K562 (cell line): ENCODE measurements at regions not wholly inside any gene's neighbourhood (a gene's known extent, or its start where the extent isn't known, plus 50 kb on each side); places are given as distances from the start of the nearest gene placed in this dataset.

Experiments
- ATAC-seq: fragments of 200-7000 bp; cut with Tn5 transposase; 3 replicates; pipeline ENCODE4 v1.9.1; 2020; ENCODE audit warnings: moderate library complexity
- BruUV-seq: library from RNA; stranded (reverse); fragments of 400-500 nt; replicated peaks from 2 replicates; lab custom pipeline; 2021; lab: Mats Ljungman, UMichigan
- CTCF ChIA-PET: fragments of 300-600 bp; formaldehyde crosslinking; extraction: SDS; loops from one replicate; lab custom pipeline; 2021; ENCODE audit warnings: low intra/inter-chr PET ratio; lab: Yijun Ruan, JAX
- POLR2A ChIA-PET: fragments of 300-600, 350-650 bp; sonication (Branson Sonifier 250); formaldehyde crosslinking; extraction: SDS; loops from one replicate; lab custom pipeline; 2021; ENCODE audit warnings: antibody characterized with exemption, inconsistent platforms; lab: Yijun Ruan, JAX
- DNase-seq, 4 experiments: peaks; one replicate each; pipeline versions ENCODE4 v3.0.0 to v3.0.0-alpha.2; 2011 to 2018; ENCODE audit warnings: low spot score in 3 of 4, mixed read lengths in 3 of 4; ENCODE audit errors: extremely low read depth in 1 of 4
- FAIRE-seq: peaks from 2 replicates; lab custom pipeline; 2011; peaks lifted over from hg19 to GRCh38; lab: Jason Lieb, UNC
- H2AFZ ChIP-seq: 2 replicates; pipeline ENCODE4 v1.6.0; 2011; ENCODE audit warnings: low read depth, low read length, control low read depth, inconsistent platforms
- H3K27ac ChIP-seq: fragments of 200-600 bp; 3 replicates; pipeline ENCODE4 v1.8.0; 2011; ENCODE audit warnings: low read depth, mild to moderate bottlenecking, control low read depth, inconsistent platforms, low read length, moderate library complexity, mixed read lengths; ENCODE audit errors: extremely low read depth
- H3K27me3 ChIP-seq, 2 experiments: fragments of 300-600 bp in 1 of 2; 2 replicates in 1 of 2; 3 replicates in 1 of 2; pipeline versions ENCODE4 v1.6.0 to v1.8.0; 2011; ENCODE audit warnings: inconsistent platforms in 2 of 2, low read length in 2 of 2, mild to moderate bottlenecking in 1 of 2, mixed read lengths in 1 of 2, moderate library complexity in 1 of 2; ENCODE audit not compliant: control insufficient read depth in 2 of 2, insufficient read depth in 2 of 2
- H3K36me3 ChIP-seq: fragments of 300-600 bp; 3 replicates; pipeline ENCODE4 v1.8.0; 2011; ENCODE audit warnings: mild to moderate bottlenecking, low read length, inconsistent platforms; ENCODE audit not compliant: control insufficient read depth, insufficient read depth
- H3K4me1 ChIP-seq, 2 experiments: fragments of 200-600 bp in 1 of 2; replicated peaks in 1 of 2; 2 replicates in 1 of 2; 3 replicates in 1 of 2; pipeline versions ENCODE4 v1.5.1 to v1.8.0; 2011; ENCODE audit warnings: inconsistent platforms in 2 of 2, low read length in 2 of 2, mild to moderate bottlenecking in 1 of 2, mixed read lengths in 1 of 2, moderate library complexity in 1 of 2; ENCODE audit not compliant: control insufficient read depth in 2 of 2, insufficient read depth in 2 of 2
- H3K4me2 ChIP-seq: 2 replicates; pipeline ENCODE4 v1.6.1; 2011; ENCODE audit warnings: low read length, control low read depth, inconsistent platforms, mixed read lengths; ENCODE audit not compliant: insufficient read depth
- H3K4me3 ChIP-seq: fragments of 200-600 bp; sonication (generic), shearing (Covaris generic); 2 replicates; pipeline ENCODE4 v1.5.1; 2016; ENCODE audit warnings: control low read depth, inconsistent platforms
- H3K79me2 ChIP-seq: fragments of 200-600 bp; 3 replicates; pipeline ENCODE4 v1.8.0; 2011; ENCODE audit warnings: low read length, inconsistent platforms; ENCODE audit not compliant: control insufficient read depth, insufficient read depth
- H3K9ac ChIP-seq, 2 experiments: 2 replicates each; pipeline versions ENCODE4 v1.6.0 to v1.6.1; 2011; ENCODE audit warnings: low read depth in 2 of 2, low read length in 2 of 2, control low read depth in 1 of 2, inconsistent platforms in 1 of 2, mild to moderate bottlenecking in 1 of 2, mixed read lengths in 1 of 2; ENCODE audit not compliant: insufficient read depth in 1 of 2
- H3K9me1 ChIP-seq: one replicate; pipeline ENCODE4 v1.6.0; 2011; ENCODE audit warnings: inconsistent platforms, mild to moderate bottlenecking, low read length, moderate library complexity; ENCODE audit not compliant: control insufficient read depth, insufficient read depth
- H3K9me3 ChIP-seq: replicated peaks from 2 replicates; pipeline ENCODE4 v1.5.1; 2011; ENCODE audit warnings: low read depth, low read length, inconsistent platforms; ENCODE audit not compliant: control insufficient read depth, insufficient read depth
- H4K20me1 ChIP-seq: replicated peaks from 2 replicates; pipeline ENCODE4 v1.6.1; 2011; ENCODE audit warnings: low read length, inconsistent platforms, mixed read lengths; ENCODE audit not compliant: control insufficient read depth, insufficient read depth
- BACH1 ChIP-seq: fragments of 200-800 bp; sonication (Bioruptor generic); IDR thresholded peaks from 2 replicates; pipeline ENCODE4 v1.6.1; 2016; ENCODE audit warnings: missing genetic modification characterization, missing compliant biosample characterization
- HSF4 ChIP-seq: fragments of 250-450 bp; sonication (Bioruptor Pico); IDR thresholded peaks from 2 replicates; pipeline ENCODE4 v2.1.2; 2022; ENCODE audit warnings: mild to moderate bottlenecking, moderate library complexity, borderline replicate concordance
- MCM3 ChIP-seq: fragments of 450-650 bp; IDR thresholded peaks from 2 replicates; pipeline ENCODE4 v1.6.1; 2016
- MEF2A ChIP-seq: IDR thresholded peaks from 2 replicates; pipeline ENCODE4 v1.6.1; 2011; ENCODE audit warnings: low read depth, mild to moderate bottlenecking, low read length, moderate library complexity; ENCODE audit not compliant: control insufficient read depth
- NFRKB ChIP-seq: fragments of 450-650 bp; IDR thresholded peaks from 2 replicates; pipeline ENCODE4 v1.6.1; 2016; ENCODE audit warnings: low read depth
- NR1H2 ChIP-seq: sonication (generic); formaldehyde crosslinking; IDR thresholded peaks from 2 replicates; pipeline ENCODE4 v1.4.0; 2020; ENCODE audit warnings: mild to moderate bottlenecking, missing genetic modification reagents
- PHF8 ChIP-seq: fragments of 200-600 bp; sonication (generic); IDR thresholded peaks from 2 replicates; pipeline ENCODE4 v1.6.1; 2012; ENCODE audit warnings: mixed run types, mild to moderate bottlenecking, inconsistent platforms, low read length, moderate library complexity, borderline replicate concordance
- SMAD1 ChIP-seq: fragments of 150-350 bp; IDR thresholded peaks from 2 replicates; pipeline ENCODE4 v1.6.1; 2014; ENCODE audit warnings: low read length, low read depth; ENCODE audit not compliant: partially characterized antibody
- SMAD2 ChIP-seq: fragments of 150-350 bp; IDR thresholded peaks from 2 replicates; pipeline ENCODE4 v1.6.1; 2014; ENCODE audit warnings: low read depth, mild to moderate bottlenecking, low read length
- SMAD4 ChIP-seq: fragments of 250-450 bp; sonication (Bioruptor Pico); conservative IDR thresholded peaks from 2 replicates; pipeline ENCODE4 v1.8.0; 2021; ENCODE audit warnings: inconsistent platforms, mild to moderate bottlenecking, moderate library complexity
- ZFX ChIP-seq: sonication (generic); formaldehyde crosslinking; IDR thresholded peaks from 2 replicates; pipeline ENCODE4 v1.8.0; 2022; ENCODE audit warnings: mild to moderate bottlenecking, missing genetic modification reagents, moderate library complexity
- ZNF77 ChIP-seq: fragments of 250-450 bp; sonication (Bioruptor Pico); IDR thresholded peaks from 2 replicates; pipeline ENCODE4 v1.5.0; 2020
- WGBS: fragments of 100-300 bp; shearing (Covaris generic); methylation state at CpG from one replicate; pipeline ENCODE4 v1.1.6; 2016; ENCODE audit warnings: low coverage, mixed read lengths; ENCODE audit not compliant: insufficient coverage; ENCODE audit errors: missing lambda C conversion rate; 5-methylcytosine and 5-hydroxymethylcytosine counted together
- in situ Hi-C: fragments of 300-500 bp; cut with MboI; formaldehyde crosslinking; loops from 4 replicates; pipeline ENCODE4 v1.15.0; 2018; ENCODE audit warnings: inconsistent platforms, mixed read lengths
- intact Hi-C: fragments of 100-400 bp; cut with micrococcal nuclease; formaldehyde crosslinking; loops from 2 replicates; pipeline ENCODE4 v1.14.2; 2022
- TF ChIP-seq, protein P1 (sequence below): IDR thresholded peaks from 3 replicates; pipeline ENCODE4 v1.6.1; 2011; ENCODE audit warnings: borderline replicate concordance, mild to moderate bottlenecking; ENCODE audit not compliant: insufficient read length, insufficient read depth
- TF ChIP-seq, protein P2 (sequence below): fragments of 450-650 bp; formaldehyde crosslinking; IDR thresholded peaks from 2 replicates; pipeline ENCODE4 v1.4.0; 2020; ENCODE audit warnings: mild to moderate bottlenecking, moderate library complexity

DNA sequence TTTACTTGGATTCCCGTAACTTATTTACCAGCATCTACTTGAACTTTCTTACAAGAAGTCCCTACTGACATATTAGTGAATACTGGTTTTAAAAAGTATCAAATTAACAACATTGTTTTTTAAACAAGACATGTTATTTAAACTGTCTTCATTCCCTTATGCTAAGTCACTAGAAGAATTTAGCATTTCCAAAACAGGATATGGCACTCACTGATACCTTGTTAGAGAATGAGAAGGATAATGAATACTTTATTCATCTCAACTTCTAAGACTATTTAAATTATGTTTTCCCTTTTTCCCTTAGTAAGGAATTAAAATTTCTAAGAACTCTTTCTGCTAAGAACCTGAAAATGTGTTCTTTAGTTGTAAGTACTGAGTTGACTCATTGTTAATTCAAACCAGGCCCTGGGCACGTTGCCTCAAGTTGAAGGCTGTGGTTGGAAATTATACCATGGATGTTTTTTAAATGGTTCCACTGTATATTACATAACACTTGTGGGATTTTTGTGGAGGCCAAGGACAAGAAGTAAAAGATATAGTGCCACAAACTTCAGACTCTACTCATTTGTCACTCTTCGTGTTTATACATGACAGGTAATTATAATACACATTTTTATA lies 219.0 kb upstream of the EDIL3 start:
- WGBS, result 4% methylated on average over 3 of the region's 3 CpGs
- intact Hi-C loops (no loop called here), in situ Hi-C loops (no loop called here)
- Histone ChIP-seq H3K79me2 (no peaks in the 10 kb centered on the region), H3K27me3 (no peaks in the 10 kb centered on the region), H3K4me2 (no peak overlapping the region), H2AFZ (no peak overlapping the region), H3K4me1 (no peaks in the 10 kb centered on the region), H3K9me1 (no peaks in the 10 kb centered on the region), H4K20me1 (no peaks in the 10 kb centered on the region), H3K4me3 (no peak overlapping the region), H3K36me3 (no peaks in the 10 kb centered on the region), H3K27ac (no peak overlapping the region), H3K9me3 (no peaks in the 10 kb centered on the region), H3K9ac (no peak overlapping the region)
- CTCF ChIA-PET, result no interaction called here
- FAIRE-seq, result no peak
- POLR2A ChIA-PET, result no interaction called here
- no peak for DNase-seq
- BruUV-seq, result no TSS peak
- TF ChIP-seq HSF4 (no peak), BACH1 (no peak), SMAD2 (no peak), NR1H2 (CRISPR knock-in tag) (no peak), MCM3 (no peak), SMAD1 (no peak), NFRKB (no peak), ZNF77 (CRISPR knock-in tag) (no peak), SMAD4 (CRISPR knock-in tag) (no peak), ZFX (CRISPR knock-in tag) (no peak), MEF2A (no peak), PHF8 (no peak)
- TF ChIP-seq, protein P1, sequence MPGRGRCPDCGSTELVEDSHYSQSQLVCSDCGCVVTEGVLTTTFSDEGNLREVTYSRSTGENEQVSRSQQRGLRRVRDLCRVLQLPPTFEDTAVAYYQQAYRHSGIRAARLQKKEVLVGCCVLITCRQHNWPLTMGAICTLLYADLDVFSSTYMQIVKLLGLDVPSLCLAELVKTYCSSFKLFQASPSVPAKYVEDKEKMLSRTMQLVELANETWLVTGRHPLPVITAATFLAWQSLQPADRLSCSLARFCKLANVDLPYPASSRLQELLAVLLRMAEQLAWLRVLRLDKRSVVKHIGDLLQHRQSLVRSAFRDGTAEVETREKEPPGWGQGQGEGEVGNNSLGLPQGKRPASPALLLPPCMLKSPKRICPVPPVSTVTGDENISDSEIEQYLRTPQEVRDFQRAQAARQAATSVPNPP, result no peak
- TF ChIP-seq, protein P2, sequence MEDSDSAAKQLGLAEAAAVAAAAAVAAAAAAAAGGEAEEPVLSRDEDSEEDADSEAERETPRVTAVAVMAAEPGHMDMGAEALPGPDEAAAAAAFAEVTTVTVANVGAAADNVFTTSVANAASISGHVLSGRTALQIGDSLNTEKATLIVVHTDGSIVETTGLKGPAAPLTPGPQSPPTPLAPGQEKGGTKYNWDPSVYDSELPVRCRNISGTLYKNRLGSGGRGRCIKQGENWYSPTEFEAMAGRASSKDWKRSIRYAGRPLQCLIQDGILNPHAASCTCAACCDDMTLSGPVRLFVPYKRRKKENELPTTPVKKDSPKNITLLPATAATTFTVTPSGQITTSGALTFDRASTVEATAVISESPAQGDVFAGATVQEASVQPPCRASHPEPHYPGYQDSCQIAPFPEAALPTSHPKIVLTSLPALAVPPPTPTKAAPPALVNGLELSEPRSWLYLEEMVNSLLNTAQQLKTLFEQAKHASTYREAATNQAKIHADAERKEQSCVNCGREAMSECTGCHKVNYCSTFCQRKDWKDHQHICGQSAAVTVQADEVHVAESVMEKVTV (CRISPR knock-in tag), result no peak
- no peak for ATAC-seq
